K562 (cell line): ENCODE measurements at regions not wholly inside any gene's neighbourhood (a gene's known extent, or its start where the extent isn't known, plus 50 kb on each side); places are given as distances from the start of the nearest gene placed in this dataset.
"Not testable (repeated sequence)": the region's sequence is repeated elsewhere in the genome, so short reads cannot be mapped to it uniquely, and the experiment has no call there.

Source experiments
- EP300 ChIP-seq: IDR thresholded peaks from 2 replicates; pipeline ENCODE4 v1.6.1; 2012; ENCODE audit warnings: low read length, improper control_type of control experiment
- MED1 ChIP-seq: sonication (generic); formaldehyde crosslinking; IDR thresholded peaks from 2 replicates; pipeline ENCODE4 v1.8.1; 2023; ENCODE audit warnings: missing genetic modification reagents, borderline replicate concordance
- TF ChIP-seq, protein P1 (sequence below), 2 experiments: fragments of 450-650 bp; formaldehyde crosslinking in 1 of 2; IDR thresholded peaks; 2 replicates each; pipeline versions ENCODE4 v1.4.0 to v1.6.1; 2014 to 2020; ENCODE audit warnings: mild to moderate bottlenecking in 2 of 2, borderline replicate concordance in 1 of 2, low read depth in 1 of 2

- TF ChIP-seq, protein P1, sequence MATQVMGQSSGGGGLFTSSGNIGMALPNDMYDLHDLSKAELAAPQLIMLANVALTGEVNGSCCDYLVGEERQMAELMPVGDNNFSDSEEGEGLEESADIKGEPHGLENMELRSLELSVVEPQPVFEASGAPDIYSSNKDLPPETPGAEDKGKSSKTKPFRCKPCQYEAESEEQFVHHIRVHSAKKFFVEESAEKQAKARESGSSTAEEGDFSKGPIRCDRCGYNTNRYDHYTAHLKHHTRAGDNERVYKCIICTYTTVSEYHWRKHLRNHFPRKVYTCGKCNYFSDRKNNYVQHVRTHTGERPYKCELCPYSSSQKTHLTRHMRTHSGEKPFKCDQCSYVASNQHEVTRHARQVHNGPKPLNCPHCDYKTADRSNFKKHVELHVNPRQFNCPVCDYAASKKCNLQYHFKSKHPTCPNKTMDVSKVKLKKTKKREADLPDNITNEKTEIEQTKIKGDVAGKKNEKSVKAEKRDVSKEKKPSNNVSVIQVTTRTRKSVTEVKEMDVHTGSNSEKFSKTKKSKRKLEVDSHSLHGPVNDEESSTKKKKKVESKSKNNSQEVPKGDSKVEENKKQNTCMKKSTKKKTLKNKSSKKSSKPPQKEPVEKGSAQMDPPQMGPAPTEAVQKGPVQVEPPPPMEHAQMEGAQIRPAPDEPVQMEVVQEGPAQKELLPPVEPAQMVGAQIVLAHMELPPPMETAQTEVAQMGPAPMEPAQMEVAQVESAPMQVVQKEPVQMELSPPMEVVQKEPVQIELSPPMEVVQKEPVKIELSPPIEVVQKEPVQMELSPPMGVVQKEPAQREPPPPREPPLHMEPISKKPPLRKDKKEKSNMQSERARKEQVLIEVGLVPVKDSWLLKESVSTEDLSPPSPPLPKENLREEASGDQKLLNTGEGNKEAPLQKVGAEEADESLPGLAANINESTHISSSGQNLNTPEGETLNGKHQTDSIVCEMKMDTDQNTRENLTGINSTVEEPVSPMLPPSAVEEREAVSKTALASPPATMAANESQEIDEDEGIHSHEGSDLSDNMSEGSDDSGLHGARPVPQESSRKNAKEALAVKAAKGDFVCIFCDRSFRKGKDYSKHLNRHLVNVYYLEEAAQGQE (IDR thresholded peaks at IDR 0.05; ENCODE audit: borderline replicate concordance) = not testable (repeated sequence)
- TF ChIP-seq, protein P1 (CRISPR knock-in tag; IDR thresholded peaks at IDR 0.05; ENCODE audit: low read depth) = not testable (repeated sequence)
- not testable (repeated sequence) for TF ChIP-seq MED1 (CRISPR knock-in tag); EP300
These were observed 292.0 kb downstream of the GOLGA6L6 start for GRCh38 chr15:20249677-20249970.
